HEK293 (cell line): ENCODE measurements at regions not wholly inside any gene's neighbourhood (a gene's known extent, or its start where the extent isn't known, plus 50 kb on each side); places are given as distances from the start of the nearest gene placed in this dataset.

ENCODE experiments used
- CTCF ChIA-PET: fragments of 350-600 bp; formaldehyde crosslinking; extraction: SDS; loops from one replicate; lab custom pipeline; 2021; ENCODE audit warnings: antibody characterized with exemption; lab: Yijun Ruan, JAX
- POLR2A ChIA-PET: fragments of 300-600 bp; formaldehyde crosslinking; extraction: SDS; loops from one replicate; lab custom pipeline; 2020; ENCODE audit warnings: antibody characterized with exemption, inconsistent platforms; lab: Yijun Ruan, JAX
- H3K27ac ChIP-seq: fragments of 200-500 bp; sonication (Bioruptor generic); 2 replicates; pipeline ENCODE4 v1.5.1; 2014; ENCODE audit warnings: low read depth, low read length, control low read depth, inconsistent platforms; ENCODE audit errors: extremely low read depth
- H3K36me3 ChIP-seq, 2 experiments: fragments of 200-500 bp in 1 of 2; sonication (Bioruptor generic) in 1 of 2; 1 replicate in 1 of 2; 2 replicates in 1 of 2; pipeline ENCODE4 v1.5.1; 2014 to 2017; ENCODE audit warnings: inconsistent platforms in 2 of 2, low read length in 2 of 2; ENCODE audit not compliant: control insufficient read depth in 2 of 2, insufficient read depth in 1 of 2
- H3K4me1 ChIP-seq: fragments of 200-500 bp; sonication (Bioruptor generic); 2 replicates; pipeline ENCODE4 v1.5.1; 2014; ENCODE audit warnings: mild to moderate bottlenecking, low read length, inconsistent platforms; ENCODE audit not compliant: control insufficient read depth, insufficient read depth
- H3K4me3 ChIP-seq: 2 replicates; pipeline ENCODE4 v1.5.1; 2011; ENCODE audit warnings: low read depth, mild to moderate bottlenecking, control low read depth, low read length, moderate library complexity
- H3K9me3 ChIP-seq: fragments of 200-500 bp; sonication (Bioruptor generic); 2 replicates; pipeline ENCODE4 v1.5.1; 2014; ENCODE audit warnings: low read depth, low read length, inconsistent platforms; ENCODE audit not compliant: control insufficient read depth, insufficient read depth
- HOXC10 ChIP-seq: sonication (generic); formaldehyde crosslinking; IDR thresholded peaks from 2 replicates; pipeline ENCODE4 v1.8.1; 2023; ENCODE audit warnings: mild to moderate bottlenecking, missing genetic modification reagents
- HOXD13 ChIP-seq: sonication (generic); formaldehyde crosslinking; IDR thresholded peaks from 2 replicates; pipeline ENCODE4 v1.8.0; 2022; ENCODE audit warnings: missing genetic modification reagents, borderline replicate concordance
- OSR2 ChIP-seq: fragments of 450-650 bp; formaldehyde crosslinking; IDR thresholded peaks from 2 replicates; pipeline ENCODE4 v1.5.1; 2016; ENCODE audit warnings: missing biosample characterization, missing genetic modification characterization
- RBAK ChIP-seq: fragments of 450-650 bp; formaldehyde crosslinking; IDR thresholded peaks from 2 replicates; pipeline ENCODE4 v1.5.1; 2016; ENCODE audit warnings: missing biosample characterization, missing genetic modification characterization
- SETDB1 ChIP-seq: IDR thresholded peaks from one replicate; pipeline ENCODE4 v1.6.1; 2017; ENCODE audit warnings: mild to moderate bottlenecking, low read length, moderate library complexity, mixed read lengths; ENCODE audit not compliant: insufficient read length
- SP2 ChIP-seq: fragments of 450-650 bp; formaldehyde crosslinking; IDR thresholded peaks from 2 replicates; pipeline ENCODE4 v1.5.1; 2016; ENCODE audit warnings: missing biosample characterization, missing genetic modification characterization
- ZFP69B ChIP-seq: fragments of 450-650 bp; formaldehyde crosslinking; IDR thresholded peaks from 2 replicates; pipeline ENCODE4 v1.5.1; 2016; ENCODE audit warnings: missing biosample characterization, missing genetic modification characterization
- ZNF16 ChIP-seq: fragments of 450-650 bp; formaldehyde crosslinking; IDR thresholded peaks from 2 replicates; pipeline ENCODE4 v1.5.1; 2016; ENCODE audit warnings: low read depth, missing biosample characterization, missing genetic modification characterization
- ZNF18 ChIP-seq: fragments of 450-650 bp; formaldehyde crosslinking; IDR thresholded peaks from 2 replicates; pipeline ENCODE4 v1.5.1; 2016; ENCODE audit warnings: missing biosample characterization, missing genetic modification characterization
- ZNF324 ChIP-seq: fragments of 450-650 bp; formaldehyde crosslinking; IDR thresholded peaks from 2 replicates; pipeline ENCODE4 v1.5.1; 2016; ENCODE audit warnings: missing biosample characterization, missing genetic modification characterization
- ZNF354C ChIP-seq: fragments of 450-650 bp; formaldehyde crosslinking; IDR thresholded peaks from 2 replicates; pipeline ENCODE4 v1.5.1; 2016; ENCODE audit warnings: missing biosample characterization, missing genetic modification characterization, low read depth, borderline replicate concordance
- ZNF366 ChIP-seq: fragments of 450-650 bp; formaldehyde crosslinking; conservative IDR thresholded peaks from 2 replicates; pipeline ENCODE4 v1.5.1; 2016; ENCODE audit warnings: missing biosample characterization, missing genetic modification characterization
- ZNF394 ChIP-seq: fragments of 450-650 bp; formaldehyde crosslinking; IDR thresholded peaks from 2 replicates; pipeline ENCODE4 v1.5.1; 2016; ENCODE audit warnings: missing biosample characterization, missing genetic modification characterization, mild to moderate bottlenecking, moderate library complexity, borderline replicate concordance
- ZNF488 ChIP-seq: fragments of 450-650 bp; formaldehyde crosslinking; IDR thresholded peaks from 2 replicates; pipeline ENCODE4 v1.5.1; 2016; ENCODE audit warnings: missing biosample characterization, missing genetic modification characterization
- ZNF610 ChIP-seq: fragments of 450-650 bp; formaldehyde crosslinking; IDR thresholded peaks from 2 replicates; pipeline ENCODE4 v1.5.1; 2016; ENCODE audit warnings: missing biosample characterization, missing genetic modification characterization, borderline replicate concordance
- ZNF626 ChIP-seq: fragments of 450-650 bp; sonication (Bioruptor Pico); formaldehyde crosslinking; IDR thresholded peaks from 2 replicates; pipeline ENCODE4 v1.5.1; 2018; ENCODE audit warnings: missing biosample characterization, missing genetic modification characterization, inconsistent platforms
- ZNF629 ChIP-seq: fragments of 450-650 bp; formaldehyde crosslinking; IDR thresholded peaks from 2 replicates; pipeline ENCODE4 v1.5.1; 2017; ENCODE audit warnings: missing biosample characterization, missing genetic modification characterization
- ZNF645 ChIP-seq: fragments of 450-650 bp; formaldehyde crosslinking; IDR thresholded peaks from 2 replicates; pipeline ENCODE4; 2016; ENCODE audit warnings: missing biosample characterization, missing genetic modification characterization

GRCh38 chr4:72953571-72953970 is 115.9 kb downstream of the COX18 start:
- ChIA-PET CTCF (interaction anchor here (0.6 kb wide), 1 partner anchor 250 kb away, joined by 3 read pairs; no protein-coding TSS in a partner anchor), POLR2A (no interaction called here)
- Histone ChIP-seq H3K27ac (no peak overlapping the region), H3K36me3 (no peaks in the 10 kb centered on the region), H3K9me3 (no peaks in the 10 kb centered on the region)
- TF ChIP-seq ZNF324 (tag by site-specific recombination) (no peak), ZNF16 (tag by site-specific recombination) (no peak), ZNF629 (no peak), HOXD13 (no peak), ZNF610 (no peak), ZNF354C (no peak)
- TF ChIP-seq, all 188 proteins: peak for 0
- H3K4me1 ChIP-seq: no peaks in the 10 kb centered on the region
- no peak overlapping the region for H3K4me3 ChIP-seq

GRCh38 chr4:72951628-72952027 is 117.9 kb downstream of the COX18 start:
- Histone ChIP-seq H3K9me3 (no peaks in the 10 kb centered on the region), H3K36me3 (no peaks in the 10 kb centered on the region), H3K27ac (no peak overlapping the region), H3K4me3 (no peak overlapping the region), H3K4me1 (no peaks in the 10 kb centered on the region)
- TF ChIP-seq RBAK (tag by site-specific recombination) (no peak), ZNF18 (no peak), ZFP69B (tag by site-specific recombination) (no peak), ZNF394 (tag by site-specific recombination) (no peak)
- ChIA-PET POLR2A (no interaction called here), CTCF (no interaction called here)

GRCh38 chr4:72951147-72951546 is 118.4 kb downstream of the COX18 start:
- Histone ChIP-seq H3K36me3 (no peaks in the 10 kb centered on the region), H3K27ac (no peak overlapping the region), H3K4me1 (no peaks in the 10 kb centered on the region), H3K9me3 (no peaks in the 10 kb centered on the region), H3K4me3 (no peak overlapping the region)
- ChIA-PET CTCF (interaction anchor here (0.7 kb wide), 1 partner anchor 20 kb away, joined by 5 read pairs; no protein-coding TSS in a partner anchor), POLR2A (no interaction called here)
- no peak for TF ChIP-seq SP2 (tag by site-specific recombination)
- no peak for TF ChIP-seq ZNF645 (tag by site-specific recombination)
- no peak for TF ChIP-seq ZNF488
- TF ChIP-seq ZNF366: no peak

GRCh38 chr4:72948080-72948479 is 121.4 kb downstream of the COX18 start:
- TF ChIP-seq OSR2 (no peak), ZNF626 (tag by site-specific recombination) (no peak), SETDB1 (no peak), HOXC10 (no peak)
- TF ChIP-seq, all 188 proteins: peak for 0
- Histone ChIP-seq H3K9me3 (no peaks in the 10 kb centered on the region), H3K27ac (no peak overlapping the region), H3K36me3 (no peaks in the 10 kb centered on the region), H3K4me3 (no peak overlapping the region), H3K4me1 (no peaks in the 10 kb centered on the region)
- CTCF ChIA-PET: interaction anchor here (0.8 kb wide), 1 partner anchor 481 kb away, joined by 4 read pairs; no protein-coding TSS in a partner anchor
- POLR2A ChIA-PET: no interaction called here
